K562 (cell line): ENCODE measurements at regions not wholly inside any gene's neighbourhood (a gene's known extent, or its start where the extent isn't known, plus 50 kb on each side); places are given as distances from the start of the nearest gene placed in this dataset.

Experiments used
- ATAC-seq: fragments of 200-7000 bp; cut with Tn5 transposase; 3 replicates; pipeline ENCODE4 v1.9.1; 2020; ENCODE audit warnings: moderate library complexity
- BruUV-seq: library from RNA; stranded (reverse); fragments of 400-500 nt; replicated peaks from 2 replicates; lab custom pipeline; 2021; lab: Mats Ljungman, UMichigan
- CTCF ChIA-PET: fragments of 300-600 bp; formaldehyde crosslinking; extraction: SDS; loops from one replicate; lab custom pipeline; 2021; ENCODE audit warnings: low intra/inter-chr PET ratio; lab: Yijun Ruan, JAX
- POLR2A ChIA-PET: fragments of 300-600, 350-650 bp; sonication (Branson Sonifier 250); formaldehyde crosslinking; extraction: SDS; loops from one replicate; lab custom pipeline; 2021; ENCODE audit warnings: antibody characterized with exemption, inconsistent platforms; lab: Yijun Ruan, JAX
- DNase-seq, 4 experiments: peaks; one replicate each; pipeline versions ENCODE4 v3.0.0 to v3.0.0-alpha.2; 2011 to 2018; ENCODE audit warnings: low spot score in 3 of 4, mixed read lengths in 3 of 4; ENCODE audit errors: extremely low read depth in 1 of 4
- FAIRE-seq: peaks from 2 replicates; lab custom pipeline; 2011; peaks lifted over from hg19 to GRCh38; lab: Jason Lieb, UNC
- H2AFZ ChIP-seq: 2 replicates; pipeline ENCODE4 v1.6.0; 2011; ENCODE audit warnings: low read depth, low read length, control low read depth, inconsistent platforms
- H3K27ac ChIP-seq: fragments of 200-600 bp; 3 replicates; pipeline ENCODE4 v1.8.0; 2011; ENCODE audit warnings: low read depth, mild to moderate bottlenecking, control low read depth, inconsistent platforms, low read length, moderate library complexity, mixed read lengths; ENCODE audit errors: extremely low read depth
- H3K27me3 ChIP-seq, 2 experiments: fragments of 300-600 bp in 1 of 2; 2 replicates in 1 of 2; 3 replicates in 1 of 2; pipeline versions ENCODE4 v1.6.0 to v1.8.0; 2011; ENCODE audit warnings: inconsistent platforms in 2 of 2, low read length in 2 of 2, mild to moderate bottlenecking in 1 of 2, mixed read lengths in 1 of 2, moderate library complexity in 1 of 2; ENCODE audit not compliant: control insufficient read depth in 2 of 2, insufficient read depth in 2 of 2
- H3K36me3 ChIP-seq: fragments of 300-600 bp; 3 replicates; pipeline ENCODE4 v1.8.0; 2011; ENCODE audit warnings: mild to moderate bottlenecking, low read length, inconsistent platforms; ENCODE audit not compliant: control insufficient read depth, insufficient read depth
- H3K4me1 ChIP-seq, 2 experiments: fragments of 200-600 bp in 1 of 2; replicated peaks in 1 of 2; 2 replicates in 1 of 2; 3 replicates in 1 of 2; pipeline versions ENCODE4 v1.5.1 to v1.8.0; 2011; ENCODE audit warnings: inconsistent platforms in 2 of 2, low read length in 2 of 2, mild to moderate bottlenecking in 1 of 2, mixed read lengths in 1 of 2, moderate library complexity in 1 of 2; ENCODE audit not compliant: control insufficient read depth in 2 of 2, insufficient read depth in 2 of 2
- H3K4me2 ChIP-seq: 2 replicates; pipeline ENCODE4 v1.6.1; 2011; ENCODE audit warnings: low read length, control low read depth, inconsistent platforms, mixed read lengths; ENCODE audit not compliant: insufficient read depth
- H3K4me3 ChIP-seq: fragments of 200-600 bp; sonication (generic), shearing (Covaris generic); 2 replicates; pipeline ENCODE4 v1.5.1; 2016; ENCODE audit warnings: control low read depth, inconsistent platforms
- H3K79me2 ChIP-seq: fragments of 200-600 bp; 3 replicates; pipeline ENCODE4 v1.8.0; 2011; ENCODE audit warnings: low read length, inconsistent platforms; ENCODE audit not compliant: control insufficient read depth, insufficient read depth
- H3K9ac ChIP-seq, 2 experiments: 2 replicates each; pipeline versions ENCODE4 v1.6.0 to v1.6.1; 2011; ENCODE audit warnings: low read depth in 2 of 2, low read length in 2 of 2, control low read depth in 1 of 2, inconsistent platforms in 1 of 2, mild to moderate bottlenecking in 1 of 2, mixed read lengths in 1 of 2; ENCODE audit not compliant: insufficient read depth in 1 of 2
- H3K9me1 ChIP-seq: one replicate; pipeline ENCODE4 v1.6.0; 2011; ENCODE audit warnings: inconsistent platforms, mild to moderate bottlenecking, low read length, moderate library complexity; ENCODE audit not compliant: control insufficient read depth, insufficient read depth
- H3K9me3 ChIP-seq: replicated peaks from 2 replicates; pipeline ENCODE4 v1.5.1; 2011; ENCODE audit warnings: low read depth, low read length, inconsistent platforms; ENCODE audit not compliant: control insufficient read depth, insufficient read depth
- H4K20me1 ChIP-seq: replicated peaks from 2 replicates; pipeline ENCODE4 v1.6.1; 2011; ENCODE audit warnings: low read length, inconsistent platforms, mixed read lengths; ENCODE audit not compliant: control insufficient read depth, insufficient read depth
- BRF1 ChIP-seq: IDR thresholded peaks from 3 replicates; pipeline ENCODE4 v1.6.1; 2011; ENCODE audit warnings: borderline replicate concordance, mild to moderate bottlenecking; ENCODE audit not compliant: insufficient read length; ENCODE audit errors: extremely low read depth
- HSF4 ChIP-seq: fragments of 250-450 bp; sonication (Bioruptor Pico); IDR thresholded peaks from 2 replicates; pipeline ENCODE4 v2.1.2; 2022; ENCODE audit warnings: mild to moderate bottlenecking, moderate library complexity, borderline replicate concordance
- KAT8 ChIP-seq: fragments of 450-650 bp; IDR thresholded peaks from 2 replicates; pipeline ENCODE4 v1.6.1; 2016; ENCODE audit warnings: low read depth, mild to moderate bottlenecking
- MEF2A ChIP-seq: IDR thresholded peaks from 2 replicates; pipeline ENCODE4 v1.6.1; 2011; ENCODE audit warnings: low read depth, mild to moderate bottlenecking, low read length, moderate library complexity; ENCODE audit not compliant: control insufficient read depth
- THRAP3 ChIP-seq: fragments of 450-650 bp; IDR thresholded peaks from 2 replicates; pipeline ENCODE4 v1.6.1; 2016; ENCODE audit warnings: mild to moderate bottlenecking, inconsistent platforms, borderline replicate concordance
- ZNF507 ChIP-seq: conservative IDR thresholded peaks from 2 replicates; pipeline ENCODE4 v1.6.1; 2017; ENCODE audit warnings: missing genetic modification characterization, missing compliant biosample characterization
- WGBS: fragments of 100-300 bp; shearing (Covaris generic); methylation state at CpG from one replicate; pipeline ENCODE4 v1.1.6; 2016; ENCODE audit warnings: low coverage, mixed read lengths; ENCODE audit not compliant: insufficient coverage; ENCODE audit errors: missing lambda C conversion rate; 5-methylcytosine and 5-hydroxymethylcytosine counted together
- in situ Hi-C: fragments of 300-500 bp; cut with MboI; formaldehyde crosslinking; loops from 4 replicates; pipeline ENCODE4 v1.15.0; 2018; ENCODE audit warnings: inconsistent platforms, mixed read lengths
- intact Hi-C: fragments of 100-400 bp; cut with micrococcal nuclease; formaldehyde crosslinking; loops from 2 replicates; pipeline ENCODE4 v1.14.2; 2022
- TF ChIP-seq, protein P1 (sequence below): sonication (generic); formaldehyde crosslinking; IDR thresholded peaks from 2 replicates; pipeline ENCODE4 v1.8.1; 2023; ENCODE audit warnings: mild to moderate bottlenecking, missing genetic modification reagents
- TF ChIP-seq, protein P2 (sequence below): fragments of 150-350 bp; IDR thresholded peaks from 2 replicates; pipeline ENCODE4 v1.6.1; 2014; ENCODE audit warnings: low read depth, mild to moderate bottlenecking, low read length, borderline replicate concordance
- TF ChIP-seq, protein P3 (sequence below): sonication (generic); formaldehyde crosslinking; IDR thresholded peaks from 2 replicates; pipeline ENCODE4 v1.8.0; 2022; ENCODE audit warnings: missing genetic modification reagents, mild to moderate bottlenecking, borderline replicate concordance

DNA sequence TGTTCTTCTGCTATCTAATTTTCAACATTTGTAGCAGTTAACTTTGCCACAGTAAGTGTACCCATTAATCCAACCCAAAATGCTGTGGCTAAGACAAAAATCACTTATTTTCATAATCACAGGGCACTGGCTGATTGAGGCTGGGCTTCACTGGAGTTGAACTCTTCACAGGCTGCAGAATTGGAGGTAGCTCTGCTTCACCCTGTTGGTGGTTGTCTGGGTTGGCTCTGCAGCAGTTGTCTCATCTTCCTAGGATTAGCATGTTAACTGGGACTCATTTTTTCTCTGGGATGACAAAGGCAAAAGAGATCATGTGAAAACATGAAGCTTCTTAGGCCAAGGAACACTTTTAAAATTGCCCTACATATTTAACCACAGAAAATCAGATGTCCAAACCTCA is 518.9 kb downstream of the TLR4 start:
- in situ Hi-C loops (no loop called here), intact Hi-C loops (no loop called here)
- Histone ChIP-seq H3K79me2 (no peaks in the 10 kb centered on the region), H3K9me3 (no peaks in the 10 kb centered on the region), H3K36me3 (no peaks in the 10 kb centered on the region), H3K27me3 (no peaks in the 10 kb centered on the region), H3K27ac (no peak overlapping the region), H3K9me1 (no peaks in the 10 kb centered on the region), H3K4me1 (no peaks in the 10 kb centered on the region), H3K4me2 (no peak overlapping the region), H2AFZ (no peak overlapping the region), H4K20me1 (no peaks in the 10 kb centered on the region), H3K4me3 (no peak overlapping the region), H3K9ac (no peak overlapping the region)
- ChIA-PET POLR2A (no interaction called here), CTCF (no interaction called here)
- no peak for DNase-seq
- TF ChIP-seq, protein P1, sequence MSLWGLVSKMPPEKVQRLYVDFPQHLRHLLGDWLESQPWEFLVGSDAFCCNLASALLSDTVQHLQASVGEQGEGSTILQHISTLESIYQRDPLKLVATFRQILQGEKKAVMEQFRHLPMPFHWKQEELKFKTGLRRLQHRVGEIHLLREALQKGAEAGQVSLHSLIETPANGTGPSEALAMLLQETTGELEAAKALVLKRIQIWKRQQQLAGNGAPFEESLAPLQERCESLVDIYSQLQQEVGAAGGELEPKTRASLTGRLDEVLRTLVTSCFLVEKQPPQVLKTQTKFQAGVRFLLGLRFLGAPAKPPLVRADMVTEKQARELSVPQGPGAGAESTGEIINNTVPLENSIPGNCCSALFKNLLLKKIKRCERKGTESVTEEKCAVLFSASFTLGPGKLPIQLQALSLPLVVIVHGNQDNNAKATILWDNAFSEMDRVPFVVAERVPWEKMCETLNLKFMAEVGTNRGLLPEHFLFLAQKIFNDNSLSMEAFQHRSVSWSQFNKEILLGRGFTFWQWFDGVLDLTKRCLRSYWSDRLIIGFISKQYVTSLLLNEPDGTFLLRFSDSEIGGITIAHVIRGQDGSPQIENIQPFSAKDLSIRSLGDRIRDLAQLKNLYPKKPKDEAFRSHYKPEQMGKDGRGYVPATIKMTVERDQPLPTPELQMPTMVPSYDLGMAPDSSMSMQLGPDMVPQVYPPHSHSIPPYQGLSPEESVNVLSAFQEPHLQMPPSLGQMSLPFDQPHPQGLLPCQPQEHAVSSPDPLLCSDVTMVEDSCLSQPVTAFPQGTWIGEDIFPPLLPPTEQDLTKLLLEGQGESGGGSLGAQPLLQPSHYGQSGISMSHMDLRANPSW (CRISPR knock-in tag) = no peak
- TF ChIP-seq THRAP3 = no peak
- BruUV-seq = no TSS peak
- ATAC-seq = no peak
- no peak for FAIRE-seq

GRCh38 chr9:118230329-118230728 is 526.1 kb downstream of the TLR4 start:
- BruUV-seq = no TSS peak
- DNase-seq (no peak), FAIRE-seq (no peak), ATAC-seq (no peak)
- Histone ChIP-seq H2AFZ (no peak overlapping the region), H3K27me3 (no peaks in the 10 kb centered on the region), H3K4me3 (no peak overlapping the region), H4K20me1 (no peaks in the 10 kb centered on the region), H3K4me2 (no peak overlapping the region), H3K9me1 (no peaks in the 10 kb centered on the region), H3K9me3 (no peaks in the 10 kb centered on the region), H3K9ac (no peak overlapping the region), H3K79me2 (no peaks in the 10 kb centered on the region), H3K27ac (no peak overlapping the region), H3K4me1 (no peaks in the 10 kb centered on the region), H3K36me3 (no peaks in the 10 kb centered on the region)
- 0% methylated on average over 1 of the region's 1 CpG for WGBS
- CTCF ChIA-PET = no interaction called here
- intact Hi-C loops (no loop called here), in situ Hi-C loops (no loop called here)
- POLR2A ChIA-PET = interaction anchor here (1.1 kb wide), 1 partner anchor 11 kb away, joined by 3 read pairs; no protein-coding TSS in a partner anchor
- TF ChIP-seq BRF1 (no peak), KAT8 (no peak), ZNF507 (tag) (no peak), HSF4 (CRISPR knock-in tag) (no peak), MEF2A (no peak)
- TF ChIP-seq, protein P2, sequence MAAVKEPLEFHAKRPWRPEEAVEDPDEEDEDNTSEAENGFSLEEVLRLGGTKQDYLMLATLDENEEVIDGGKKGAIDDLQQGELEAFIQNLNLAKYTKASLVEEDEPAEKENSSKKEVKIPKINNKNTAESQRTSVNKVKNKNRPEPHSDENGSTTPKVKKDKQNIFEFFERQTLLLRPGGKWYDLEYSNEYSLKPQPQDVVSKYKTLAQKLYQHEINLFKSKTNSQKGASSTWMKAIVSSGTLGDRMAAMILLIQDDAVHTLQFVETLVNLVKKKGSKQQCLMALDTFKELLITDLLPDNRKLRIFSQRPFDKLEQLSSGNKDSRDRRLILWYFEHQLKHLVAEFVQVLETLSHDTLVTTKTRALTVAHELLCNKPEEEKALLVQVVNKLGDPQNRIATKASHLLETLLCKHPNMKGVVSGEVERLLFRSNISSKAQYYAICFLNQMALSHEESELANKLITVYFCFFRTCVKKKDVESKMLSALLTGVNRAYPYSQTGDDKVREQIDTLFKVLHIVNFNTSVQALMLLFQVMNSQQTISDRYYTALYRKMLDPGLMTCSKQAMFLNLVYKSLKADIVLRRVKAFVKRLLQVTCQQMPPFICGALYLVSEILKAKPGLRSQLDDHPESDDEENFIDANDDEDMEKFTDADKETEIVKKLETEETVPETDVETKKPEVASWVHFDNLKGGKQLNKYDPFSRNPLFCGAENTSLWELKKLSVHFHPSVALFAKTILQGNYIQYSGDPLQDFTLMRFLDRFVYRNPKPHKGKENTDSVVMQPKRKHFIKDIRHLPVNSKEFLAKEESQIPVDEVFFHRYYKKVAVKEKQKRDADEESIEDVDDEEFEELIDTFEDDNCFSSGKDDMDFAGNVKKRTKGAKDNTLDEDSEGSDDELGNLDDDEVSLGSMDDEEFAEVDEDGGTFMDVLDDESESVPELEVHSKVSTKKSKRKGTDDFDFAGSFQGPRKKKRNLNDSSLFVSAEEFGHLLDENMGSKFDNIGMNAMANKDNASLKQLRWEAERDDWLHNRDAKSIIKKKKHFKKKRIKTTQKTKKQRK = no peak
- TF ChIP-seq, protein P3, sequence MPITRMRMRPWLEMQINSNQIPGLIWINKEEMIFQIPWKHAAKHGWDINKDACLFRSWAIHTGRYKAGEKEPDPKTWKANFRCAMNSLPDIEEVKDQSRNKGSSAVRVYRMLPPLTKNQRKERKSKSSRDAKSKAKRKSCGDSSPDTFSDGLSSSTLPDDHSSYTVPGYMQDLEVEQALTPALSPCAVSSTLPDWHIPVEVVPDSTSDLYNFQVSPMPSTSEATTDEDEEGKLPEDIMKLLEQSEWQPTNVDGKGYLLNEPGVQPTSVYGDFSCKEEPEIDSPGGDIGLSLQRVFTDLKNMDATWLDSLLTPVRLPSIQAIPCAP (CRISPR knock-in tag) = no peak
